Prostate gland (tissue), 2 donors: ENCODE measurements at regions not wholly inside any gene's neighbourhood (a gene's known extent, or its start where the extent isn't known, plus 50 kb on each side); places are given as distances from the start of the nearest gene placed in this dataset.

Experiments
- DNase-seq: peaks from one replicate; pipeline ENCODE4 v3.0.0-alpha.2; 2019; ENCODE audit warnings: low spot score
- H3K27ac ChIP-seq, 2 donors: fragments of 200-600 bp; sonication (generic); 2 replicates each; pipeline ENCODE4 v1.5.1; 2017 to 2019
- H3K27me3 ChIP-seq: fragments of 200-600 bp; sonication (generic); replicated peaks from 2 replicates; pipeline ENCODE4 v1.5.1; 2019; ENCODE audit not compliant: insufficient read depth
- H3K36me3 ChIP-seq, 2 donors: fragments of 200-600 bp; sonication (generic); 1 replicate in 1 of 2; 2 replicates in 1 of 2; pipeline versions ENCODE4 v1.5.1 to v1.8.1; 2017 to 2019
- H3K4me1 ChIP-seq: fragments of 200-600 bp; sonication (generic); replicated peaks from 2 replicates; pipeline ENCODE4 v1.5.1; 2019
- H3K4me3 ChIP-seq, 2 donors: fragments of 200-600 bp; sonication (generic); 2 replicates each; pipeline ENCODE4 v1.5.1; 2017 to 2019
- H3K9me3 ChIP-seq: fragments of 200-600 bp; sonication (generic); 2 replicates; pipeline ENCODE4 v1.5.1; 2017
- POLR2A ChIP-seq: fragments of 450-650 bp; IDR thresholded peaks from one replicate; pipeline ENCODE4 v1.6.1; 2016; ENCODE audit warnings: antibody characterized with exemption, mild to moderate bottlenecking
- POLR2AphosphoS5 ChIP-seq: sonication (generic); formaldehyde crosslinking; IDR thresholded peaks from one replicate; pipeline ENCODE4 v1.6.1; 2017; ENCODE audit warnings: antibody characterized with exemption
- WGBS: methylation state at CpG from one replicate; pipeline ENCODE4 v1.1.5; 2018; 5-methylcytosine and 5-hydroxymethylcytosine counted together
- intact Hi-C: fragments of 100-400 bp; cut with DNase I; formaldehyde crosslinking; loops from one replicate; pipeline ENCODE4 v1.14.2; 2022
- TF ChIP-seq, protein P1 (sequence below), 4 experiments: fragments of 200-600 bp in 2 of 4; fragments of 450-650 bp in 2 of 4; sonication (generic) in 2 of 4; IDR thresholded peaks; 1 replicate in 3 of 4; 2 replicates in 1 of 4; pipeline ENCODE4 v1.5.1; 2016 to 2019; ENCODE audit warnings: antibody characterized with exemption in 4 of 4, mild to moderate bottlenecking in 2 of 4, moderate library complexity in 2 of 4

DNA sequence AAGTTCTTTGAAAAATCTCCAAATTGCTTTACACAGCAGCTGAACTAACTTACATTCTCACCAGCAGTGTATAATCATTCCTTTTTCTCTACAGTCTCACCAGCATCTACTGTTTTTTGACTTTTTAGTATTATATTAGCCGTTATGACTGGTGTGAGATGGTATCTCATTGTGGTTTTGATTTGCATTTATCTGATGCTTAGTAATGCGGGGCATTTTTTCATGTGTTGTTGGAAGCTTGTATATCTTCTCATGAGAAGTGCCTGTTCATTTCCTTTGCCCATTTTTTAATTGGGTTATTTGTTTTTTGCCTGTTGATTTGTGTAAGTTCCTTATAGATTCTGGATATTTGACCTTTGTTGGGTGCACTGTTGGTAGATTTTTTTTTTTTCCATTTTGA, 931.7 kb downstream of the CENPC start:
- TF ChIP-seq POLR2A (no peak), POLR2AphosphoS5 (no peak)
- no peaks in the 10 kb centered on the region for H3K9me3 ChIP-seq
- 93% methylated on average over 2 of the region's 2 CpGs for WGBS
- no peak for DNase-seq
- H3K4me3 ChIP-seq = no peak overlapping the region
- no peaks in the 10 kb centered on the region for H3K27me3 ChIP-seq
- no peak overlapping the region for H3K27ac ChIP-seq
- H3K4me1 ChIP-seq = no peaks in the 10 kb centered on the region
- intact Hi-C loops = no loop called here
- H3K36me3 ChIP-seq = no peaks in the 10 kb centered on the region

DNA sequence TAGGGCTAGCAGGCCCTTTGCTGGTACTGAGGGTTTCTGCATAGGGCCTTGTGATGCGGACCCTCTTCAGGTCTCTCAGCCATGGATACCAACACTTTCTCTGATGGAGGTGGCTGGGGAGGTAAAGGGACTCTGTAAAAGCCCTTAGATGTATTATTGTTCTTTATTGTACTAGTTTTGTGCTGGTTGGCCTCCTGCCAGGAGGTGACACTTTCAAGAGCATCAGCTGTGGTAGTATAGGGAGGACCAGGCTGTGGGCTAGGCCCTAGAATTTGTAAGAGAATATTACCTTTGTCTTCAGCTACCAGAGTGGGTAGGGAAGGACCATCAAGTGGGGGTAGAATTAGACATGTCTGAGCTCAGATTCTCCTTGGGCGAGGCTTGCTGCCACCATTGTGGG, 936.3 kb downstream of the CENPC start:
- H3K27me3 ChIP-seq = no peaks in the 10 kb centered on the region
- no peaks in the 10 kb centered on the region for H3K4me1 ChIP-seq
- no peak overlapping the region for H3K27ac ChIP-seq
- TF ChIP-seq POLR2AphosphoS5 (no peak), POLR2A (no peak)
- TF ChIP-seq, protein P1, sequence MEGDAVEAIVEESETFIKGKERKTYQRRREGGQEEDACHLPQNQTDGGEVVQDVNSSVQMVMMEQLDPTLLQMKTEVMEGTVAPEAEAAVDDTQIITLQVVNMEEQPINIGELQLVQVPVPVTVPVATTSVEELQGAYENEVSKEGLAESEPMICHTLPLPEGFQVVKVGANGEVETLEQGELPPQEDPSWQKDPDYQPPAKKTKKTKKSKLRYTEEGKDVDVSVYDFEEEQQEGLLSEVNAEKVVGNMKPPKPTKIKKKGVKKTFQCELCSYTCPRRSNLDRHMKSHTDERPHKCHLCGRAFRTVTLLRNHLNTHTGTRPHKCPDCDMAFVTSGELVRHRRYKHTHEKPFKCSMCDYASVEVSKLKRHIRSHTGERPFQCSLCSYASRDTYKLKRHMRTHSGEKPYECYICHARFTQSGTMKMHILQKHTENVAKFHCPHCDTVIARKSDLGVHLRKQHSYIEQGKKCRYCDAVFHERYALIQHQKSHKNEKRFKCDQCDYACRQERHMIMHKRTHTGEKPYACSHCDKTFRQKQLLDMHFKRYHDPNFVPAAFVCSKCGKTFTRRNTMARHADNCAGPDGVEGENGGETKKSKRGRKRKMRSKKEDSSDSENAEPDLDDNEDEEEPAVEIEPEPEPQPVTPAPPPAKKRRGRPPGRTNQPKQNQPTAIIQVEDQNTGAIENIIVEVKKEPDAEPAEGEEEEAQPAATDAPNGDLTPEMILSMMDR (IDR thresholded peaks at IDR 0.05) = no peak
- WGBS = 97% methylated on average over 2 of the region's 2 CpGs
- no peaks in the 10 kb centered on the region for H3K9me3 ChIP-seq
- intact Hi-C loops = no loop called here
- H3K36me3 ChIP-seq = no peaks in the 10 kb centered on the region
- H3K4me3 ChIP-seq = no peak overlapping the region
- DNase-seq = no peak

DNA sequence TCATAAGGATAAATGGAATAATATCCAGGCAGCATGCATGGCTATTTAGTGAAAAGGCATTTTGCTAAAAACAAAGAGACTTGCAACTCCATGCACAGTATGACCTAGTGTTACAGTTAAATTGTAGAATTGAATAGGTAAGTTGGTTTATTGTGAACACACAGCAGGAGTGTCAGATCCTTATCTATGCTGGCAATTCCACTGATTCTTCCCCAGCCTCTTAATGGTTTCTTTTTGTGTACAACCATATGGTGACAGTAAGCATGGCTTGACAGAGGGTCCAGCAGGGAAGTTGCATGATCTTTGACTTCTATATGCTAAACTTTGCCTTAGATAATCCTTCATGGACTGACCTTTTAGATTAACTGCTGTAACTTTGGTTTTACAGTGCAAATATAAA, 936.6 kb upstream of the EPHA5 start:
- TF ChIP-seq POLR2AphosphoS5 (no peak), POLR2A (no peak)
- TF ChIP-seq, protein P1 (IDR thresholded peaks at IDR 0.05) = no peak
- Histone ChIP-seq H3K27ac (no peak overlapping the region), H3K9me3 (no peaks in the 10 kb centered on the region), H3K4me1 (no peaks in the 10 kb centered on the region), H3K4me3 (no peak overlapping the region), H3K27me3 (no peaks in the 10 kb centered on the region), H3K36me3 (no peaks in the 10 kb centered on the region)
- intact Hi-C loops = no loop called here
- DNase-seq = no peak

DNA sequence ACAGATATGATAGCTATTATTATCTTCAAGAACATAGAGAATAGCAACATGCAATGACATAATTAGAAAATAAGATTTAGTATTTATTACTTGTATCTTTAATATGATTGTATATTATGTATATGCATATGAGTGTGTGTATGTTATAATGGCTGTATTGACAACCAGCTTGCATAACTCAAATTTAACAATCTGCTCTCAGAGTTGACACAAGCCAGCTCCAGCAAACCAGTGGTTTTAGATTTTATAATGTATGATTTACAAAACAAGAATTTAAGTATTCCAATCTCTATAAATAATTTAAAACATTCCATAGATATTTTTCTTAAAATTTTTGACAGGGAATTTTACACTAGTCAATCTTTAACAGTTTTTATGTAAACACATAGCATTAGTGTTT, 935.9 kb upstream of the EPHA5 start:
- H3K4me3 ChIP-seq = no peak overlapping the region
- no peaks in the 10 kb centered on the region for H3K27me3 ChIP-seq
- no peaks in the 10 kb centered on the region for H3K4me1 ChIP-seq
- intact Hi-C loops = no loop called here
- DNase-seq = no peak
- H3K36me3 ChIP-seq = no peaks in the 10 kb centered on the region
- TF ChIP-seq POLR2A (no peak), POLR2AphosphoS5 (no peak)
- TF ChIP-seq, protein P1 (IDR thresholded peaks at IDR 0.05) = no peak
- no peaks in the 10 kb centered on the region for H3K9me3 ChIP-seq
- H3K27ac ChIP-seq = no peak overlapping the region

DNA sequence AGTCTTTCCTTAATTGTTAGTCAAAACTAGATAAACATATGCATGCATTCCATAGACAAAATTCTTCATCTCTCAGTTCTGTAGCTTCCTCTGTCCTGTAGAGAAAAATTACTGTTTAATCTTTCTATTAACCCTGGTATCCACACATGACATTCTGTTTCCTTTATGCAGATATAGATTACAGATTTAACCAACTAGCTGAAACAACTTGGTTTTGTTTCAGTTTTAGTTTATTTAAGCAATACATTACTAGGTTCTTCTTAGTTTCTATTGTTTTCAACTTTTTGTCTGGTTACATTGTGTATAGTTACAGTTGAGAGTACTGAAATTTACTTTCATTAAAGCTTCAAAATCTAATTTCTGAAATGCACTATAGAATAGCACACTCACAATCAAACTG, 933.9 kb upstream of the EPHA5 start:
- no peak overlapping the region for H3K4me3 ChIP-seq
- no peak for DNase-seq
- TF ChIP-seq POLR2A (no peak), POLR2AphosphoS5 (no peak)
- TF ChIP-seq, protein P1 (IDR thresholded peaks at IDR 0.05) = no peak
- intact Hi-C loops = no loop called here
- no peaks in the 10 kb centered on the region for H3K36me3 ChIP-seq
- no peaks in the 10 kb centered on the region for H3K9me3 ChIP-seq
- H3K4me1 ChIP-seq = no peaks in the 10 kb centered on the region
- no peak overlapping the region for H3K27ac ChIP-seq
- H3K27me3 ChIP-seq = no peaks in the 10 kb centered on the region
